HG03045 (cell line): ENCODE measurements at regions not wholly inside any gene's neighbourhood (a gene's known extent, or its start where the extent isn't known, plus 50 kb on each side); places are given as distances from the start of the nearest gene placed in this dataset.
A peak's percentile ranks its signal among the peaks of the same experiment; 100 is the strongest.

ENCODE experiments used
- ATAC-seq: cut with Tn5 transposase; IDR thresholded peaks from one replicate; pipeline ENCODE4 v1.9.1; 2021; ENCODE audit warnings: mild to moderate bottlenecking, moderate library complexity; ENCODE audit not compliant: unreplicated experiment

GRCh38 chr5:88545338-88545737, 276.7 kb upstream of the TMEM161B start:
- ATAC-seq, result no peak

GRCh38 chr5:88544671-88545070, 276.0 kb upstream of the TMEM161B start:
- no peak for ATAC-seq

GRCh38 chr5:88544136-88544645, 275.5 kb upstream of the TMEM161B start:
- no peak for ATAC-seq

GRCh38 chr5:88542786-88543185, 274.1 kb upstream of the TMEM161B start:
- no peak for ATAC-seq

- no peak for ATAC-seq
Observed at GRCh38 chr5:88540471-88541115, 271.9 kb upstream of the TMEM161B start.

- no peak for ATAC-seq
Observed at GRCh38 chr5:88539693-88540365, 271.2 kb upstream of the TMEM161B start.

GRCh38 chr5:88539026-88539425, 270.4 kb upstream of the TMEM161B start:
- no peak for ATAC-seq

GRCh38 chr5:88536146-88536545, 267.5 kb upstream of the TMEM161B start:
- no peak for ATAC-seq

- no peak for ATAC-seq
Observed at GRCh38 chr5:88524941-88525340, 256.3 kb upstream of the TMEM161B start.

GRCh38 chr5:88519066-88519465, 250.4 kb upstream of the TMEM161B start:
- no peak for ATAC-seq

- no peak for ATAC-seq
Observed at GRCh38 chr5:88518131-88519016, 249.7 kb upstream of the TMEM161B start.

GRCh38 chr5:88515881-88516819, 247.5 kb upstream of the TMEM161B start:
- ATAC-seq, result no peak

GRCh38 chr5:88515068-88515467, 246.4 kb upstream of the TMEM161B start:
- no peak for ATAC-seq

- no peak for ATAC-seq
Observed at GRCh38 chr5:88509403-88509802, 240.8 kb upstream of the TMEM161B start.

- no peak for ATAC-seq
Observed at GRCh38 chr5:88507261-88507660, 238.6 kb upstream of the TMEM161B start.

- no peak for ATAC-seq
Observed at GRCh38 chr5:88503406-88503805, 234.8 kb upstream of the TMEM161B start.

GRCh38 chr5:88503041-88503345, 234.3 kb upstream of the TMEM161B start:
- ATAC-seq, result no peak

GRCh38 chr5:88502179-88503040, 233.8 kb upstream of the TMEM161B start:
- ATAC-seq, result peak; percentile 90

- ATAC-seq, result no peak
Observed at GRCh38 chr5:88495810-88496209, 227.2 kb upstream of the TMEM161B start.

GRCh38 chr5:88490874-88491273, 222.2 kb upstream of the TMEM161B start:
- ATAC-seq, result no peak
